PC-3 (cell line): ENCODE measurements at regions not wholly inside any gene's neighbourhood (a gene's known extent, or its start where the extent isn't known, plus 50 kb on each side); places are given as distances from the start of the nearest gene placed in this dataset.

Experiments
- ATAC-seq: fragments of 200-7000 bp; cut with Tn5 transposase; 2 replicates; pipeline ENCODE4 v1.9.1; 2020; ENCODE audit warnings: mild to moderate bottlenecking, moderate library complexity
- BruUV-seq: library from RNA; stranded (reverse); fragments of 400-500 nt; replicated peaks from 2 replicates; lab custom pipeline; 2021; lab: Mats Ljungman, UMichigan
- CTCF ChIA-PET: fragments of 300-600 bp; sonication (Branson Sonifier 250); formaldehyde crosslinking; loops from one replicate; lab custom pipeline; 2022; ENCODE audit warnings: antibody characterized with exemption; lab: Charles Lee
- POLR2A ChIA-PET: fragments of 300-600 bp; sonication (Branson Sonifier 250); formaldehyde crosslinking; loops from one replicate; lab custom pipeline; 2022; ENCODE audit warnings: antibody characterized with exemption; ENCODE audit not compliant: unreplicated experiment; lab: Charles Lee
- DNase-seq: peaks from one replicate; pipeline ENCODE4 v3.0.0-alpha.2; 2015
- H2AFZ ChIP-seq: fragments of 300-600 bp; sonication (generic); 2 replicates; pipeline ENCODE4 v1.6.0; 2016; ENCODE audit warnings: antibody characterized with exemption, low read length
- H3F3A ChIP-seq: fragments of 300-600 bp; sonication (generic); one replicate; pipeline ENCODE4 v1.6.0; 2017; ENCODE audit warnings: antibody characterized with exemption, low read length, control low read depth, mild to moderate bottlenecking; ENCODE audit not compliant: unreplicated experiment
- H3K27ac ChIP-seq: fragments of 300-600 bp; sonication (generic); 2 replicates; pipeline ENCODE4 v1.5.1; 2016; ENCODE audit warnings: mild to moderate bottlenecking, low read length
- H3K27me3 ChIP-seq: fragments of 300-600 bp; sonication (generic); 2 replicates; pipeline ENCODE4 v1.6.1; 2016; ENCODE audit warnings: low read length, mixed read lengths
- H3K36me3 ChIP-seq: fragments of 300-600 bp; sonication (generic); 2 replicates; pipeline ENCODE4 v1.6.1; 2016; ENCODE audit warnings: low read depth, mixed run types, low read length, mixed read lengths
- H3K4me1 ChIP-seq: fragments of 300-600 bp; sonication (generic); 2 replicates; pipeline ENCODE4 v1.5.1; 2016; ENCODE audit warnings: low read length; ENCODE audit not compliant: insufficient read depth
- H3K4me2 ChIP-seq: fragments of 300-600 bp; sonication (generic); 2 replicates; pipeline ENCODE4 v1.6.0; 2016; ENCODE audit warnings: low read length
- H3K4me3 ChIP-seq: fragments of 300-600 bp; sonication (generic); 2 replicates; pipeline ENCODE4 v1.5.1; 2016; ENCODE audit warnings: mild to moderate bottlenecking, low read length, mixed read lengths
- H3K79me2 ChIP-seq: fragments of 300-600 bp; sonication (generic); 2 replicates; pipeline ENCODE4 v1.6.1; 2017; ENCODE audit warnings: low read length, mixed read lengths
- H3K9ac ChIP-seq: fragments of 300-600 bp; sonication (generic); 2 replicates; pipeline ENCODE4 v1.6.0; 2016; ENCODE audit warnings: mild to moderate bottlenecking, low read length
- H3K9me2 ChIP-seq: fragments of 300-600 bp; sonication (generic); replicated peaks from 2 replicates; pipeline ENCODE4 v1.6.1; 2016; ENCODE audit warnings: mixed run types, low read length, mixed read lengths
- H3K9me3 ChIP-seq: fragments of 300-600 bp; sonication (generic); 2 replicates; pipeline ENCODE4 v1.6.1; 2016; ENCODE audit warnings: low read length, mixed read lengths
- H4K20me1 ChIP-seq: fragments of 300-600 bp; sonication (generic); 2 replicates; pipeline ENCODE4 v1.6.1; 2016; ENCODE audit warnings: low read length, mixed read lengths
- EZH2 ChIP-seq: fragments of 300-600 bp; sonication (generic); IDR thresholded peaks from one replicate; pipeline ENCODE4 v1.6.1; 2017; ENCODE audit warnings: antibody characterized with exemption, mild to moderate bottlenecking, low read length; ENCODE audit not compliant: unreplicated experiment
- EZH2phosphoT487 ChIP-seq: fragments of 300-600 bp; sonication (generic); IDR thresholded peaks from 2 replicates; pipeline ENCODE4 v1.6.1; 2018; ENCODE audit warnings: mild to moderate bottlenecking, antibody characterized with exemption, low read length, borderline replicate concordance
- intact Hi-C: fragments of 100-400 bp; cut with micrococcal nuclease; formaldehyde crosslinking; loops from 2 replicates; pipeline ENCODE4 v1.9.0; 2023
- TF ChIP-seq, protein P1 (sequence below): fragments of 300-600 bp; sonication (generic); conservative IDR thresholded peaks from 2 replicates; pipeline ENCODE4 v1.5.1; 2017; ENCODE audit warnings: antibody characterized with exemption, low read depth, mild to moderate bottlenecking, low read length

GRCh38 chr18:78153362-78153761 lies 826.3 kb upstream of the SALL3 start:
- intact Hi-C loops: no loop called here
- TF ChIP-seq EZH2phosphoT487 (no peak), EZH2 (no peak)
- TF ChIP-seq, protein P1, sequence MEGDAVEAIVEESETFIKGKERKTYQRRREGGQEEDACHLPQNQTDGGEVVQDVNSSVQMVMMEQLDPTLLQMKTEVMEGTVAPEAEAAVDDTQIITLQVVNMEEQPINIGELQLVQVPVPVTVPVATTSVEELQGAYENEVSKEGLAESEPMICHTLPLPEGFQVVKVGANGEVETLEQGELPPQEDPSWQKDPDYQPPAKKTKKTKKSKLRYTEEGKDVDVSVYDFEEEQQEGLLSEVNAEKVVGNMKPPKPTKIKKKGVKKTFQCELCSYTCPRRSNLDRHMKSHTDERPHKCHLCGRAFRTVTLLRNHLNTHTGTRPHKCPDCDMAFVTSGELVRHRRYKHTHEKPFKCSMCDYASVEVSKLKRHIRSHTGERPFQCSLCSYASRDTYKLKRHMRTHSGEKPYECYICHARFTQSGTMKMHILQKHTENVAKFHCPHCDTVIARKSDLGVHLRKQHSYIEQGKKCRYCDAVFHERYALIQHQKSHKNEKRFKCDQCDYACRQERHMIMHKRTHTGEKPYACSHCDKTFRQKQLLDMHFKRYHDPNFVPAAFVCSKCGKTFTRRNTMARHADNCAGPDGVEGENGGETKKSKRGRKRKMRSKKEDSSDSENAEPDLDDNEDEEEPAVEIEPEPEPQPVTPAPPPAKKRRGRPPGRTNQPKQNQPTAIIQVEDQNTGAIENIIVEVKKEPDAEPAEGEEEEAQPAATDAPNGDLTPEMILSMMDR: no peak
- no peak overlapping the region for H3K4me2 ChIP-seq
- POLR2A ChIA-PET: no interaction called here
- H3F3A ChIP-seq: no peaks in the 10 kb centered on the region
- no peaks in the 10 kb centered on the region for H3K79me2 ChIP-seq
- H4K20me1 ChIP-seq: no peaks in the 10 kb centered on the region
- H3K4me3 ChIP-seq: no peak overlapping the region
- no peaks in the 10 kb centered on the region for H3K9me2 ChIP-seq
- CTCF ChIA-PET: no interaction called here
- DNase-seq (no peak), ATAC-seq (no peak)
- no peaks in the 10 kb centered on the region for H3K36me3 ChIP-seq
- H3K9ac ChIP-seq: no peak overlapping the region
- no TSS peak for BruUV-seq
- H3K4me1 ChIP-seq: no peaks in the 10 kb centered on the region
- no peaks in the 10 kb centered on the region for H3K9me3 ChIP-seq
- H3K27ac ChIP-seq: no peak overlapping the region
- H3K27me3 ChIP-seq: peaks cover 6% of the 10 kb centered on the region; the same call in 1 of the 2 replicates
- H2AFZ ChIP-seq: no peak overlapping the region

DNA sequence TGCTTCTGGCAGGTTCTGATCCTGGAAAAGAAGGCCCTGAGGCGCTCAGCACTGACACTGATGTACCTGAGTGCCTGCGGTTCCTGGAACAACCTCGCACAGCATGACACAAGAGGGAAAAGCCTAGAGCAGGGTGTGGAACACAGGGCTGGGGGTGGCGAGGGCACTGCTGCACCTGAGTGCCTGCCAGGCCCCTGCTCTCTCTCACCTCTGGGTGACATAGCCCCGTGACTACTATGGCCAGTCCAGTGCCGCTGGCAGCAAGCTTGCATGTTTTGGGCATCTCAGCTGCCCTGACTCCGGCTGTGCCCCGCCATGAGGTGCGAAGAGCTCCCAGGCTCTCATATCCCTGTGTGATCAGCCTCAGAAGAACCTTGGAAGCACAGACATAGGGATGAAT lies 825.2 kb upstream of the SALL3 start:
- intact Hi-C loops: no loop called here
- ATAC-seq (no peak), DNase-seq (no peak)
- Histone ChIP-seq H3K4me3 (no peak overlapping the region), H3K4me2 (no peak overlapping the region), H3F3A (no peaks in the 10 kb centered on the region), H3K9me3 (no peaks in the 10 kb centered on the region), H4K20me1 (no peaks in the 10 kb centered on the region), H2AFZ (no peak overlapping the region), H3K9ac (no peak overlapping the region), H3K79me2 (no peaks in the 10 kb centered on the region), H3K27ac (no peak overlapping the region), H3K4me1 (no peaks in the 10 kb centered on the region), H3K36me3 (no peaks in the 10 kb centered on the region), H3K9me2 (no peaks in the 10 kb centered on the region), H3K27me3 (peaks cover 6% of the 10 kb centered on the region; the same call in 1 of the 2 replicates)
- no TSS peak for BruUV-seq
- TF ChIP-seq EZH2 (no peak), EZH2phosphoT487 (no peak)
- TF ChIP-seq, protein P1: no peak
- ChIA-PET CTCF (no interaction called here), POLR2A (no interaction called here)

- no peaks in the 10 kb centered on the region for H3K9me2 ChIP-seq
- H3K36me3 ChIP-seq: no peaks in the 10 kb centered on the region
- POLR2A ChIA-PET: no interaction called here
- H3K4me3 ChIP-seq: no peak overlapping the region
- no peaks in the 10 kb centered on the region for H3K79me2 ChIP-seq
- H4K20me1 ChIP-seq: no peaks in the 10 kb centered on the region
- intact Hi-C loops: no loop called here
- TF ChIP-seq EZH2 (no peak), EZH2phosphoT487 (no peak)
- TF ChIP-seq, protein P1: no peak
- no peaks in the 10 kb centered on the region for H3F3A ChIP-seq
- BruUV-seq: no TSS peak
- no peak overlapping the region for H3K9ac ChIP-seq
- no peak for DNase-seq
- no peaks in the 10 kb centered on the region for H3K4me1 ChIP-seq
- peaks cover 6% of the 10 kb centered on the region; the same call in 1 of the 2 replicates for H3K27me3 ChIP-seq
- CTCF ChIA-PET: no interaction called here
- ATAC-seq: no peak
- H3K9me3 ChIP-seq: no peaks in the 10 kb centered on the region
- H3K4me2 ChIP-seq: no peak overlapping the region
- H2AFZ ChIP-seq: no peak overlapping the region
- no peak overlapping the region for H3K27ac ChIP-seq
These were observed 824.8 kb upstream of the SALL3 start for GRCh38 chr18:78154853-78155252.
